Jurkat, Clone E6-1 (cell line): ENCODE measurements at regions not wholly inside any gene's neighbourhood (a gene's known extent, or its start where the extent isn't known, plus 50 kb on each side); places are given as distances from the start of the nearest gene placed in this dataset.

Source experiments
- DNase-seq: peaks from one replicate; pipeline ENCODE4 v3.0.0-alpha.2; 2011; ENCODE audit warnings: low read depth, low spot score
- H3K4me3 ChIP-seq: 2 replicates; pipeline ENCODE4 v1.5.1; 2011; ENCODE audit warnings: mild to moderate bottlenecking, low read length, control low read depth, moderate library complexity

DNA sequence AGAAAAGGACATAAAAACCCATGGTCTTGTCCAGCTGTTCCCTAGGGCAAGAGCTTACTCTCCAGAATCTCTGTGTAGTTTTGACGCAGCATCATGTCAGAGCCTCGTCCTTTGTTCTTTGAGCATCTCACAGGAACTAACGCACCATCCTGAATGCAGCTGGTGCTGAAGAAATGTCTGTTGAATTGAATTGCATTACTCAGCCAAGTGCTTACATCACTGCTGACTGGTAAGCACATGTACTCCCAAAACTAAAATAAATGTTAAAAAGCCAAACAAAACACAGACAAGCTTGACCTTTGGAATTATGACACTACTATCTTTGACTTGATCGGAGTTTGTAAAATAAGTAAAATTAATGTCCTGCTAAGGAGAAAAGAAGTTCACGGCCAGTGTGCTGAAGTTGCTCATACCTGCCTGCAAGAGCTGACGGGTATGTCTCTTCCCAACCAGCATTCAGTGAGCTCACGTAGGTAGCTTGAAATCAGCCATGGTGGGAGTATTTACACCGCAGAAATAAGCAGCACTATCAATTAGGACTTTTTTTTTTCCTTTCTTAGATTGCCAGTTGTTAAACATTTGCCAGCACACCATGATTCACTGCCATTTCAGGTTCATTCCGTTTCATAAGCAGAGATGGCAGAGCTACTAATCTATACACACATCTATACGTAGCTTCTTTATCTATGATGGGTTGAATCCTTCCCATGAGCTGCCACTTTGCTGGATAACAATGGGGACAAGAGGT is 310.6 kb upstream of the MSX2 start:
- no peak overlapping the region for H3K4me3 ChIP-seq
- no peak for DNase-seq

DNA sequence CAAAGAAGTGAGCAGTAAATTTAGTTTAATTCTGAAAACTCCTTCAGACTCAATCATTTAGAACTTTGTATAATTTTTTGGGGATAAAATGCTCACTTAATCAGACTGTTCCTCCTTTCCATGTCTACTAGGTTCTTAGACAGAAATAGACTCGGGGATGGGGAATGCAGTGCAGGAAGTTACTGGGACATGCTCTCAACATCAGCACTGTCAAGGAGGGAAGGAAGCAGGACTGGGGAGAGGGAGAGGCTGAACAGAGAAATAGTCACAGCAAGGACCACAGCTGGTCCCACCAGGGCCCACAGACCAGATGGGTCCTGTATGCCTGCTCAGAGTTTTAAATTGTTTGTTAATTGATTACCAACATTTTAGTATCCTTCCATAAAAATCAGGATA is 310.1 kb upstream of the MSX2 start:
- no peak for DNase-seq

DNA sequence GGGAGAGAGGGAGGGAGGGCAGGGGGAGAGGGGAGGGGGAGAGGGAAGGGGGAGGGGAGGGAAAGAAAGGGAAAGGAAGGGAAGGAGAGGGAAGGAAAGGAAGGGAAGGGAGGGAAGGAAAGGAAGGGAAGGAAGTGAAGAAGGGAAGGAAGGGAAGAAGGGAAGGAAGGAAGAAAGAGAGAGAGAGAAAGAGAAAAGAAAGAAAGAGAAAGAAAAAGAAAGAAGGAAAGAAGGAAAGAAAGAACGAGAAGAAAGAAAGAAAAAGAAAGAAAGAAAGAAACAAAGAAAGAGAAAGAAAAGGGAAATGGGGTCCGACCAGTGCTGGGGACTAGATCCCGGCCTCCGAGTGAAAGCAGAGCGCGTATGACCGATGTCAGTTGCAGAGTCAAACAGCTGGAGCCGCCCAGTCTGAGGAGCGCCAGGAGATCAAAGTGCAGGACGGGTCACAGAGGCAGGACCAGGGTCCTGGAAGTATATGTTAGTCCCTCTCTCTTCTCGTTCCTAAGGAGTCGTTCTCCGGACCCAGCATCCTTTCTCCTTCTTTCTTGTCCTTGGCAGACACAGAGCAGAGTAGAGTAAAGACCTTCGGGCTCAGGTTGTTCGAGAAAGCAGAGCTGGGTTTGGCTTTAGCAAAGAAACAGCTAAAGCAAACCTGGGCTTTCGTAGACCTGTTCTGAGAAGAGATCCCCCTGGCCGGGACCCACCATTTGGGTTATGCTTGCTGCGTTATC is 305.4 kb upstream of the MSX2 start:
- DNase-seq, result no peak

More for the DNA sequence above, 310.1 kb upstream of the MSX2 start:
- H3K4me3 ChIP-seq, result no peak overlapping the region

DNA sequence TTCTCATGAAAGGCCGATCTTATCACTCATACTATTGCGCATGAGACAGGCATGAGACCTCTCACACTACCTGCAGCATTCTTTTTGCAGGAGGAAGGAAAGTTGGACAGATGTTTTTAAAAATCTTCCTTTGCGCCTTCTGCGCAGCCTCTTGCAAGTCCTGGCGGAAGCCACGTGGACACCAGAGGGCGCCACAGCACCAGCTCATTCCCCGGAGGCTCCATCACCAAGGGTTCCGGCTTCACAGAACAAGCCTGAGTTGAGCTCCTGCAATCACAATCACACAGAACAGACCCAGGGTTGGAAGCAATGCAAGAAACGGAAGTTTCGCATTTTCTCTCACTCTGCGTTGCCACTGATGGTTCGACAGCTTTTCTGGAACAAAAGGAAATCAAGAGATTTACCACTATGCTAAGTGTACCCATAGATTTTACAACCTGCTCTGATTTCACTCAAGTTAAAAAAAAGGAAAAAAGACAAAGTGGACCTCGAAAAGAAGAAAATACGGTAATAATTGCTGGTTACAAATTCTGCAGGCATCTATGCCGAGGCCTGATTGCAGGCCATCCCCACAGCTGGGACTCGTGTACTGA is 304.7 kb upstream of the MSX2 start:
- peak; percentile 79 for DNase-seq
- H3K4me3 ChIP-seq, result no peak overlapping the region

More for the DNA sequence above, 305.4 kb upstream of the MSX2 start:
- H3K4me3 ChIP-seq, result no peak overlapping the region

DNA sequence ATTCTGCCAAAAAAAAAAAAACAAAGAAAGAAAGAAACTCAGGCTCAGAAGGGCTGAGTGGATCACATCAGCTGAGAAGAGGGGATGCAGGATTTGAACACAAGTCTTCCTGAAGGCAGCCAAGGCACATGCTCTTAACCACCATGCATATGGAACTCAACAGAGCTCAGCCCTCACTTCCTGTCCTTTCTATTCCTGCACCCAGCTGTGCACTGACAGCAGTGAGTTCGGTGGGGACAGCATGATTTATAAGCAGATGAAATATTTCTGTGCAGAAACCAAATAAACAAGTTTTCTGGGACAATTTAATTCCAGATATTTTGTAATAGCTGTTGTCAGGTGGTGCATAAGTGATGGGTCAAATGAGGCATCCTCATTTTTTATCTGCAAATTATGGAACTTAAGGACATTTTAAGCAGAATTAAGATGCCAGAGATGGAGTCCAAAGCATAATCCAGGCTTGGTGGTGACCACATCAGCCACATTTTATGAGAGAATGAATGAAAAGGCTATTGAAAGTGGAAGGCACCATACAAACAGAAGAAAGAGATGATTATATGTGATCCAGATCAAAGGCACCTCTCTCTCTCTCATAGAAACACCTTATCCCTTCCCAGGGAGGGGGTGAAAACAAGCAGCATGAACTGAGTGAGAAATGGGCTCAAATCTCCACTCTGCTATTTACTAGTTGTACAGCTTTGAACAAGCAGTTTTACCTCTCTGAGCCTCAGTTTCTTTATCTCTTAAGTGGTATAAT is 303.6 kb upstream of the MSX2 start:
- no peak overlapping the region for H3K4me3 ChIP-seq
- DNase-seq, result no peak

DNA sequence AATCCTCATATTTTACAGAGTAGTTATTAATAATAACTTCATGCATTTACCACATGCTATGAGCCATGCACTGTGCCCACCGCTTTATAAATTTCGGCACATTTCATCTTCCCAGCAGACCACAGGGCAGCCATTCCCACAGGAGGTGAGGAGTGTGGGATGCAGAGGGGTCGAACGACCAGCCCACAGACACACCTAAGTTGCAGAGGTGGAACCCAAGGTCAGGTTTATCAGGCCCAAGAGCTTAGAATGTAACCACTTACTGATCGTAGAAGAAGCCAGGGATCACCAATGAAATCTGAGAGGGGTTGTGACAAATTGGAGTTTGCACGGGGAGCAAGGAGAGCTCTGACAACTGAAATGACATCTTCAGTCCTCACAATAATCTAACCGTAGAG is 303.0 kb upstream of the MSX2 start:
- no peak for DNase-seq
- no peak overlapping the region for H3K4me3 ChIP-seq

DNA sequence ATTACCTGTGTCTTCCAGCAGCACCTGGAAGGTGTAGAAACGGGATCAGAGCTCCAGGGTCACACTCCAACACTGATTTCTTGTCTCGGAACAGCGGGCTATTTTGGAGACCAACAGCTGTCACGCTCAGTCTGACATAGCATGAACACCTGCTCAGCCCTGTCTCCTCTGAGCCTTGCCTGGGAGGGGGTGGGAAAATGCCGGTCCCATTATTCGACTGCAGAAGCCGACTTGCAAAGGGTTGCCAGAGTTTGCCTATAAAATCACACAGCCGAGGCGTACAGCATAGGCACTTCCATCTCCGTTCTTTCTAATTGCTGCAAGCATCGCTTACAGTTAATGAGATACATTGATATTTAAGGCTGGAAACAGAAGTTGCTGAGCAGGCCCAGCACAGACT is 300.8 kb upstream of the MSX2 start:
- DNase-seq, result no peak

DNA sequence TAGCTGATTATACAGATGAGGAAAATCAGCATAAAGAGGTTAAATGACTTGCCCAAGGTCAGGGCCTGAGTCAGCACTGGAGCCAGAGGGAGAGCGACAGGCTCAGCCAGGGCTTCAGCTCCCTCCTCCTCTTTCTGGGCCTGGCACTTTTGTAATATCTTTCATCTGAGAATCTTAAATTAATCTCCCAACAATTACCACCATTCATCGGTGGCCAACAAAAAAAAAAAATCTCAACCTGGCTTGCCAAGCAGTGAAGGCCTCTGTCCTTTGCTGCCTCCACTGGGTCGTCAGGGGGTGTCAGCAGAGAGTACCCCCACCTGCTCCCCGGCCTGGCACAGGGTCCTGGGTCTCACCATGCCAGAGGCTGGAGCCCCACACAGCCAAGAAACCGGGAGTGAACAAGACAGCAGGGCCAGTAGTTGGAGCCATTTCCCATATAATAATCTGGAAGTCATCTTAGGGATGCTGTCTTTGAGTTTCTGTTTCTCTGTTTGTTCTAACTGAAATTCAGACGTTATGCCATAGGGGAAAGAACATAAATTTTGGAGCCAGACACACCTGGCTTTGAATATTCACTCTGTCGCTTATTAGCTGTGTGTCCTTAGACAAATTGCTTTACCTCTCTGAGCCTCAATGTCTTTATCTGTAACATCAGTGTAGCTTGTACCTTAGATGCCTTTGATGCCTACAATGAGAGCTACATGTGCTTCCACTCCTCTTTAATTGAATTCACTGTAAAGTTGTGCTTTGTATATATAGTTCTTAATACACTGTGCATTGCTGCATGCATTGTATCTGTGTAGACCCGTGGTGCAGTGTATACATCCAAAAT is 299.9 kb upstream of the MSX2 start:
- no peak for DNase-seq
- H3K4me3 ChIP-seq, result no peak overlapping the region

More for the DNA sequence above, 300.8 kb upstream of the MSX2 start:
- no peak overlapping the region for H3K4me3 ChIP-seq

DNA sequence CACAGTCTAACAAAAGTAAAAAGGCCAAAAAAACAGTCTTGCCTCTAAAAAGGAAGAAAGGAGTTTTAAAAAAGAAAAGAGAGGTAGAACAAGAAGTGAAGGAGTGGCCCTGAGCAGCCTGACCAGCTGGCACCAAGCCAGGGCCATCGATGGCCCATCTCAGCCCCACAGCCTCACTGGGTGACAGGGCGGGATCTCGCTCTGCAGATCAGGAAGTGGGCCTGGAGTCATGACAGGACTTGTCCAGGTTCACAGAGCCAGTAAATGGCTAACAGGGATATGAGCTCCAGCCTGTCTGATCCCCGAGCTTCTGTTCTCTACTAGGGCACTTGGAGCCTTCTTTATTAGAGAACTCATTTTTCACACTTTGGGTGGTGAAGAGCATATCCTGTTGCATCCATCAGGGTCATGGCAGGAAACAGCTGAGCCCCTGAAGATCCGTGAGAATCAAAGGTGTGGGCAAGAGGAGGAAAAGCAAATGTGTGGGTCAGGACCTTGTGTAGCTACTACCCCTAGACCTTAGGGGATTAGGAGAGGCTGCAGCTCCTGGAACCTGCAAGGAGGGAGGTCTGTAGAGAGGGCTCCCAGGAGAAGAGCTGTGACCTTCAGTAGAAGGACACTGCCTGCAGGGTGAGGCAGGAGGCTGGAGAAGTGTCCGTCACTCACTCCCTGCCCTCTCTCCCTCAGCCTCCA is 299.0 kb upstream of the MSX2 start:
- H3K4me3 ChIP-seq, result no peak overlapping the region
- DNase-seq, result no peak

DNA sequence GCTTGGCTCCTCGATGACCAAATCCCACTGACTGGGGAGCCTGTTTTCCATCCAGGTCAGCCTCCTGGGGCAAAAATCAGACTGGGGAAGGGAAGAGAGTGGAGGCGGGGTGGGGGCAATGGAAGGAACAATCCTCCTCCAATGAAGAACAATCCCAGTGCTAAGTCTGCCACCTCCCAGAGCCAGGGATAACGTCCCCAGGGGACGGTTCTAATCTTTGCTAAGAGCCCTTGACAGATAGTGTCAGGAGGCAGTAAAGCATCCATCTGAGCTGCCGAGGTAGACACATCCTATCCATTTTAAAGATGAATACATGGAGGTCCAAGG is 298.5 kb upstream of the MSX2 start:
- H3K4me3 ChIP-seq, result no peak overlapping the region
- DNase-seq, result no peak

DNA sequence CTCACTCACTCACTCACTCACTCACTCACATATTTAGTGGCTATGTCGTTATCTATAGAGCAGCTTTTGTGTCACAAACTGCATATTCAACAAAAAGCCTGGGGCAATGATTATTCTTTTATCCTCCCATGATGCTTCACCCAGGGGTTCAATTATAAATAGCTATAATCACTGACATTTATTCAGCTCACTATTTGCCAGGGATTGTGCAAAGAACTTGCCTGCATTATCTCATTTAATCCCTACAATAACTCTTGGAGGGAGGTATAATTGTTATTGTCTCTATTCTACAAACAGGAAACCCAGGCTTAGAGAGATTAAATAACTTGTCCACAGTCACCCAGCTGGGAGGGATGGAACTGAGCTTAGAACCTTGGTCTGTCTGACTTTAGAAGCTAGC is 298.0 kb upstream of the MSX2 start:
- DNase-seq, result no peak

DNA sequence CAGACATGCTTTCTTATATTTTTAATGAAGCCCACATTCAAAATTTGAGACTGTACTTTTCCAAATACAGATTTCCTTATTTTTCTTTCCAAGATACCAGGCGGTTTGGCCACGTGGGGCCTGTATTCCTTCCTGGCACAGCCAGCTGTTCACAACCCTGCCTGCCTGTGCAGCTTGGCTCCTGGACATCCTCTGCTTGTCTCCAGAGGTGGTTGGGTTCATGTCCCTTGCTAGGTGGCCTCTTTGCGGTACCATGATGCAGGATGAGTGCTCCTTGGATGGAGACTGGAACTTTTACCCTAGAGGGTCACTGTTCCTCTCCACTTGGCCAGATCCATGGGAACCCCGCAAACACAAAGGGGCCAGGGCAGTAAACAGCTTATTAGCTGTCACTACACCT is 297.5 kb upstream of the MSX2 start:
- H3K4me3 ChIP-seq, result no peak overlapping the region
- DNase-seq, result no peak

More for the DNA sequence above, 298.0 kb upstream of the MSX2 start:
- H3K4me3 ChIP-seq, result no peak overlapping the region

DNA sequence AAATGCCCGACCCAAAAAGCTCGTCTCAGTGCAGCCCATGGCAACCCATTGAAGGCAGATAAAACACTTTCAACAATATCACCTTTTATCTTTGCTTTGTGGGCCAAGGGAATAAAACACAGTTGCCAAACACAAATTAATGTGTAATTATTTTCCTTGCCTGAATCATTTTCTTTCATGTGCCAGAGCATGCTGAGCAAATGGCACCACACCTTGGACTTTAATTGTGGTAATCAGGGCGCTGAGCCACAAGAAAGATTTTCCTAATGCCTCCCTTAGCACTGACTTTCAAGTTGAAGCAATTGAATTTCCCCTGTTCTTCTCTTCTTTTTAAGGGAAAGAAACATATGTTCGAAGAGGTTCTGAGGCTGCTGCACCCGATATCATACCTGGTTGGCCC is 297.1 kb upstream of the MSX2 start:
- no peak for DNase-seq
- no peak overlapping the region for H3K4me3 ChIP-seq

DNA sequence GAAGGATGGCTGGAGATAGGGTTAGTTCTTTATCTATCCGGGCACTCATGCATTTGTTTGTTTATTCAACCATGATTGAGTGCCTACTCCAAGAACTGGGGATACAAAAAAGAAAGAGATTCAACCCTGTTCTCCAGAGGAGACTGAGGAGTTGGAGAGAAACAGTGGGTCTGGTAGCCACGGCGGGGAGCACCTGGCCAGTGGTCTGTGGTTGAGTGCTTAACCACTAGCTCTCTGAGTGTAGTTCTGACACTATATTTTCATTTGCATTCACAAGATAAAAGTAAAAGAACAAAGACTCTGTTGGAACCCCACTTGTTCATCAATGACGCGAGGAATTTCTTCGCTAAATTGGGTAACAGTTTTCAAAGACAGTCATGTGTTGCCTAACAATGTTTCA is 295.5 kb upstream of the MSX2 start:
- no peak overlapping the region for H3K4me3 ChIP-seq
- peak; percentile 27 for DNase-seq

DNA sequence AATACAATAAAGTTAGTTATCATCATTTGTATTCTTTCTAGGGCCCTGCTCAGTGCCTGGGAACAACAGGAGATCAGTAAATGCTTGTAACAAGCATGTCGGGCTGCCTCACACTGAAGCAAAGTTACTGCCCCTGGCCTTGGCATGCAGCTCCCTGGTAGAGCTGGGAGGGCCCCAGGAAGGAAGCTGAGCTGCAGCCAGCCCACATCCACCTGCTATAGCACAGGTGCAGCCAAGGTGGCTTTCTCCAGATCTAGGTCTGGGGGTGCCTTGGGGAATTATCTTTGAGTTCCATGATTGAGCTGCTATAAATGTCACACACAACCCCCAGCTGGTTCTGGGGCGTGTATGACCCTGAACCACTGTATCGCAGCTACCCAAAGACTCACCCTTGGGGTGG is 293.4 kb upstream of the MSX2 start:
- DNase-seq, result peak; percentile 28
- H3K4me3 ChIP-seq, result no peak overlapping the region

DNA sequence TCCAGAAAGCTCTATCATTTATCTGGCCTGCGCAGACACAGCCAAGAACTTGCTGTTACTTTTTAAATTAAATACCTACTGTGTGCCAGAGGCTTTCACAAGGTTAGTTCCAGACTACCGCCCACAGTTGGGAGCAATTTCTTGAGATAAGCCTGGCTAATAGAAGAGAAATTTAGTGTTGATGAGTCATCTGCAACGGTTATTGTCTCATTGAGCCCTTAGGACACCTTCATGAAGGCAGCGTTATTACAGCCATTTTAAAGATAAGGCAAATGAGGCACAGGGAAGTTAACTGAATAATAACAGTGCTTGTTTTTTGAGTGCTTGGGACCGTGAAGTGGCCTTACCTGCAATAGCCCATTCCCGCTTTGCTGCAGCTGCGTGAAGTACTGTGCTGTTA is 292.9 kb upstream of the MSX2 start:
- no peak for DNase-seq
- no peak overlapping the region for H3K4me3 ChIP-seq

DNA sequence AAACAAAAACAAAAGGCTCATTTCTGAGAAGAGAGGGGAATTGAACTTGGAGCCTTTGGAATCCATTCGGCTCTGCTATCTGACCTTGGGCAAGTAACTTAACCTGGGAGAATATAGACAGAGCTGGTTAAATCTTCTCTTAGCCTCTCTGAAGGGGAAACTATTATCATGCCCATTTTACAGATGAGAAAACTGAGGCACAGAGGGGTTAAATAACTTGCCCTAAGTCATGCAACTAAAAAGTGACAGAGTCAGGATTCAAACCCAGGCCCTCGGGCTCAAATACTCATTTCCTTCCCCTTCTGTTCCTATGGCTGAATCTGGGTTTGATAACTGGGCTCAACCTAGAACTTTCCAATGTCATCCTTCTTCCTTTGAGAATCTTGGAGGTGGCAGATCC is 291.3 kb upstream of the MSX2 start:
- DNase-seq, result no peak
- no peak overlapping the region for H3K4me3 ChIP-seq

DNA sequence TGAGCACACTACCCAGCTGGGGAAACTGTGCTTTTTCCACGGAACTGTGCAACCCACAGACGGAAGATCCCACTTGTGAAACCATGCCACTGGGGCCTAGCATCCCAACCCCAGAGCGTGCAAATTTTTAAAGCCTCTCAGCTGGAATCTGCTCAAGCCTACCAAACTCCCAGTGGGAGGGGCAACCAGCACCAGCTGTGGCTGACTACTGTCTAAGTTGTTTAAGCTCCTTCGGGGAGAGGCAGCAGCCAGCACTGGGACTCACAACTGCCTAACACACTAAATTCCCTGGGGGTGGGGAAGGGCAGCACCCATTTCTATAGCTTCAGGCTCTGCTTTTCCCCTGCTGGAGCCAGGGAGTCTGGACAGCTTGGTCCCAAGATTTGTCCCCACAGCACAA is 287.6 kb upstream of the MSX2 start:
- DNase-seq, result no peak
- H3K4me3 ChIP-seq, result no peak overlapping the region
